ENCODE measurements at regions not wholly inside any gene's neighbourhood (a gene's known extent, or its start where the extent isn't known, plus 50 kb on each side); places are given as distances from the start of the nearest gene placed in this dataset.
A peak's percentile ranks its signal among the peaks of the same experiment; 100 is the strongest.

- H3K9me3 ChIP-seq (ENCODE audit: control insufficient read depth in 1 of 2, insufficient read depth in 1 of 2, low read length in 2 of 2) = peaks cover 0 to 12% of the 10 kb centered on the region in 2 experiments
- Mint-ChIP-seq H3K4me1 (ENCODE audit: low read depth) (no peaks in the 10 kb centered on the region), H3K4me3 (no peak overlapping the region), H3K36me3 (ENCODE audit: low read depth) (no peaks in the 10 kb centered on the region), H3K27ac (no peak overlapping the region), H3K9me3 (no peaks in the 10 kb centered on the region), H3K27me3 (peaks cover 42% of the 10 kb centered on the region)
- H3K4me3 ChIP-seq (ENCODE audit: low read length) = no peak overlapping the region
- no peak for TF ChIP-seq CTCF (IDR thresholded peaks at IDR 0.05)
- ATAC-seq (ENCODE audit: poor library complexity) = no peak
- intact Hi-C loops (cut with DNase I, micrococcal nuclease) = no loop called here
- no peak overlapping the region for H3K27ac ChIP-seq (ENCODE audit: low read depth in 1 of 2, low read length in 2 of 2)
- ChIA-PET POLR2A (no interaction called here), CTCF (no interaction called here)
- peaks cover under 1% of the 10 kb centered on the region for H3K4me1 ChIP-seq (ENCODE audit: insufficient read depth, low read length)
- H3K36me3 ChIP-seq (ENCODE audit: insufficient read depth, low read length) = no peaks in the 10 kb centered on the region
- DNase-seq = no peak
- peaks cover 8 to 35% of the 10 kb centered on the region in 2 experiments for H3K27me3 ChIP-seq (ENCODE audit: control insufficient read depth in 1 of 2, insufficient read depth in 2 of 2, low read length in 2 of 2)
Measured at GRCh38 chr2:118779362-118779761, 68.1 kb downstream of the EN1 start.

- CTCF ChIA-PET = no interaction called here
- H3K4me3 ChIP-seq (ENCODE audit: low read length) = peak overlapping the region; percentile 12
Measured at GRCh38 chr2:118774458-118775133, 72.9 kb downstream of the EN1 start.

GRCh38 chr2:118773826-118774225, 73.6 kb downstream of the EN1 start:
- Mint-ChIP-seq H3K4me3 (no peak overlapping the region), H3K27me3 (peaks cover 77% of the 10 kb centered on the region), H3K4me1 (ENCODE audit: low read depth) (no peaks in the 10 kb centered on the region), H3K27ac (no peak overlapping the region), H3K9me3 (no peaks in the 10 kb centered on the region), H3K36me3 (ENCODE audit: low read depth) (no peaks in the 10 kb centered on the region)
- H3K27ac ChIP-seq (ENCODE audit: low read depth in 1 of 2, low read length in 2 of 2) = no peak overlapping the region
- peaks cover 7 to 36% of the 10 kb centered on the region in 2 experiments for H3K27me3 ChIP-seq (ENCODE audit: control insufficient read depth in 1 of 2, insufficient read depth in 2 of 2, low read length in 2 of 2)
- TF ChIP-seq CTCF (IDR thresholded peaks at IDR 0.05) = no peak
- CTCF ChIA-PET = no interaction called here
- ATAC-seq (ENCODE audit: poor library complexity) (no peak), DNase-seq (no peak)
- intact Hi-C loops (cut with DNase I, micrococcal nuclease) = no loop called here
- H3K36me3 ChIP-seq (ENCODE audit: insufficient read depth, low read length) = no peaks in the 10 kb centered on the region
- peaks cover 0 to 16% of the 10 kb centered on the region in 2 experiments for H3K9me3 ChIP-seq (ENCODE audit: control insufficient read depth in 1 of 2, insufficient read depth in 1 of 2, low read length in 2 of 2)
- H3K4me3 ChIP-seq (ENCODE audit: low read length) = no peak overlapping the region
- H3K4me1 ChIP-seq (ENCODE audit: insufficient read depth, low read length) = peaks cover 3% of the 10 kb centered on the region
- POLR2A ChIA-PET = no interaction called here

More at GRCh38 chr2:118774458-118775133, 72.9 kb downstream of the EN1 start:
- H3K36me3 Mint-ChIP-seq (ENCODE audit: low read depth) = no peaks in the 10 kb centered on the region
- H3K27me3 Mint-ChIP-seq = peaks cover 76% of the 10 kb centered on the region
- DNase-seq (peak in 1 of 14 experiments; percentile 4), ATAC-seq (ENCODE audit: poor library complexity) (no peak)
- no peaks in the 10 kb centered on the region for H3K4me1 Mint-ChIP-seq (ENCODE audit: low read depth)
- no peak for TF ChIP-seq CTCF (IDR thresholded peaks at IDR 0.05)
- no peak overlapping the region for H3K27ac Mint-ChIP-seq
- intact Hi-C loops (cut with DNase I, micrococcal nuclease) = no loop called here
- H3K4me1 ChIP-seq (ENCODE audit: insufficient read depth, low read length) = peaks cover 3% of the 10 kb centered on the region
- no peaks in the 10 kb centered on the region for H3K36me3 ChIP-seq (ENCODE audit: insufficient read depth, low read length)
- H3K27ac ChIP-seq (ENCODE audit: low read depth in 1 of 2, low read length in 2 of 2) = no peak overlapping the region
- H3K4me3 Mint-ChIP-seq = peak overlapping the region; percentile 43
- H3K9me3 Mint-ChIP-seq = no peaks in the 10 kb centered on the region
- POLR2A ChIA-PET = no interaction called here
- H3K9me3 ChIP-seq (ENCODE audit: control insufficient read depth in 1 of 2, insufficient read depth in 1 of 2, low read length in 2 of 2) = peaks cover 0 to 16% of the 10 kb centered on the region in 2 experiments
- H3K27me3 ChIP-seq (ENCODE audit: control insufficient read depth in 1 of 2, insufficient read depth in 2 of 2, low read length in 2 of 2) = peaks cover 10 to 36% of the 10 kb centered on the region in 2 experiments
